ENCODE measurements at regions not wholly inside any gene's neighbourhood (a gene's known extent, or its start where the extent isn't known, plus 50 kb on each side); places are given as distances from the start of the nearest gene placed in this dataset.

DNA sequence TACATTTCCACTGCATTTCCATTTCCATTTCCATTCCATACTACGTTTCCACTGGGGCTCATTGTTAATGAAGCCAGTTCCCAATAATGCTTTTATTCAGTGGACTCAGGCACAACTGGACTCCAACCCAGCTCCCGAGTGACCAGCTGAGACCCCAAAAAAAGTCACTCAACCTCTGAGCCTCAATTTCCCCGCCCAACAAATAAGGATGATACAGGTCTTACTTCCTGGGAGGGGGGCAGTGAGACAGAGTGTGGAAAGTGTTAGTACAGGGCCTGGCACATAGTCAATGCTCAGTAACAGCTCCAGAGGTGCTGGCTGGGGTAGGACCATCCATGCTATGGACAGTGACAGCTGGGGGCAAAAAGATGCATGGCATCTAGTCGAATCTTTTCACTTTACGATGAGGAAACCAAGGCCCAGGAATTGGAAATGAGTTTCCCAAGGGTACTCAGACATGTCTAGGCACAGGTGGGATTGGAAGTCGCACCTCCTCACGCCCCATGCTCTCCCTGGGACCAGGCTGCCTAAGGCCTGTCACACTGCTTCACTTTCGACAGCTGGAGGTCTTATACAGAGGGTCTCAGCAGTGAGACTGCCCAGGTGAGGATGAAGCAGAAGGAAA, 226.5 kb downstream of the ANAPC1 start:
- intact Hi-C loops (cut with DNase I) = loop anchor here (5.0 kb wide), 1 partner anchor 35 kb away; no protein-coding TSS in a partner anchor
- no peak for DNase-seq (ENCODE audit: low spot score in 2 of 2)

DNA sequence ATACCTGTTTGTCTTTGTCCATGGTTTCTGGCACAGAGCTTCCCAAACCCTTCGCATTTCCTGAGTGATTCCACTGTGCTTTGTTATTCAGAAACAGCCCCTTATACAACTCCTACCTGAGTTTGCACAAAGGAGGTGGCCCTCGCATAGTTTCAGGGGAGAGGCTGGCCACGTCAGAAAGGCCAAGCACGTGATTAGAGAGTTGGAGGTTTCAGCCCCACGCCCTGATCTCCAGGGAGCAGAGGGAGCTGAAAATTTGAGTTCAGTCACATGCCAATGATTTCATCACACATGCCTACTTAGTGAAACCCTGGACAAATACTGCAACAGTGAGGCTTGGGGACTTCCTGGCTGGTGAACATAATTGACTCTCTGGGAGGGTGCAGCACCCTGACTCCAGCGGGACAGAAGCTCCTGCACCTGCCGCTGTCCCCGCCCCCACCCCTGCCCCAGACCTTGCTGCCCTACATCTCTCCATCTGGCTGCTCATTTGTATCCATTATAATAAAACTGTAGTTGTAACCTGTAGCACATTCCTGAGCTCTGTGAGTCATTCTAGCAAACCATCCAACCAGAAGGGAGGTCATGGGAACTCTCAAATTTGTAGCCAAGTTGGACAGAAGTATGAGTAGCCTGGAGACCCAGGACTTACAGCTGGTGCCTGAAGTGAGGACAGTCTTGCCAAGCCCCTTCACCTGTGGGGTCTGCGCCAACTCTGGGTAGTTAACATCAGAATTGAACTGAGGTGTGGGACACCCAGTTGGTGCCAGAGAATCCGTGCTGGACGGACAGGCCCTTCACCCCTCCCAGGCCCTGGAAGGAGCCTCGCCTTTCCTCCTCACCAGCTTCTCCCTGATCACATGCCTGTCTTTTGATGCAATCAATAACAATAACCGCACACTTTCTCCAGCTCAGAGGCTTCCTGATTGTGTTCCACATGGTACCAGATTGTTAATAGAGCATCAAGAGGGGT, 224.3 kb downstream of the ANAPC1 start:
- Histone ChIP-seq H3K4me1 (peaks cover 7 to 13% of the 10 kb centered on the region in 2 donors), H3K27me3 (no peaks in the 10 kb centered on the region), H3K36me3 (no peaks in the 10 kb centered on the region), H3K27ac (peak overlapping the region; percentile 73 to 92), H3K9me3 (no peaks in the 10 kb centered on the region), H3K4me3 (no peak overlapping the region)
- DNase-seq (ENCODE audit: low spot score in 2 of 2) = peak; percentile 39 to 88
- intact Hi-C loops (cut with DNase I) = loop anchor here (2.0 to 5.0 kb wide), 2 partner anchors 37 to 537 kb away; no protein-coding TSS in a partner anchor
- TF ChIP-seq CTCF (IDR thresholded peaks at IDR 0.05) = no peak

More for the DNA sequence above, 226.5 kb downstream of the ANAPC1 start:
- no peaks in the 10 kb centered on the region for H3K27me3 ChIP-seq
- H3K4me1 ChIP-seq = peaks cover 7 to 13% of the 10 kb centered on the region in 2 donors
- no peak overlapping the region for H3K27ac ChIP-seq
- no peaks in the 10 kb centered on the region for H3K36me3 ChIP-seq
- H3K9me3 ChIP-seq = no peaks in the 10 kb centered on the region
- TF ChIP-seq CTCF (IDR thresholded peaks at IDR 0.05) = no peak
- no peak overlapping the region for H3K4me3 ChIP-seq

DNA sequence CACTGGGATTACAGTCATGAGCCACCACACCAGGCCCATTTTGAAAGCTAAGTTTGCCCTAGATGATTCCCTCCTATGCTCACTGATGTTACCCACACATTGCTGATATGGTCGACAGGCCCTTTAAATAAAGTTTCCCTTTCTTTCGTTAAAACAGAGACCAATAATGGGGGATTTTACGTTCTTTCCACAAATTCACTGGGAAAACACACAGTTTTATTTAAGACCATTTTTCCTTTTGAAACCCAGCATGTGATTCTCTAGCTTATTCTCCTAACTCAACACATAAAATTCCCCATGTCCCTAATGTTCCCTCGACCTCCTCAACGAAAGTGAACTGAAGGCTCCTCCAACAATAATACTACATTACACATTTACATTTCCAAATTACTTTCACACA, 223.2 kb downstream of the ANAPC1 start:
- H3K9me3 ChIP-seq = no peaks in the 10 kb centered on the region
- no peaks in the 10 kb centered on the region for H3K36me3 ChIP-seq
- no peaks in the 10 kb centered on the region for H3K27me3 ChIP-seq
- H3K27ac ChIP-seq = peak overlapping the region; percentile 73 to 92
- no peak for TF ChIP-seq CTCF (IDR thresholded peaks at IDR 0.05)
- no peak for DNase-seq (ENCODE audit: low spot score in 2 of 2)
- no peak overlapping the region for H3K4me3 ChIP-seq
- peaks cover 7 to 13% of the 10 kb centered on the region in 2 donors for H3K4me1 ChIP-seq
- intact Hi-C loops (cut with DNase I) = no loop called here

DNA sequence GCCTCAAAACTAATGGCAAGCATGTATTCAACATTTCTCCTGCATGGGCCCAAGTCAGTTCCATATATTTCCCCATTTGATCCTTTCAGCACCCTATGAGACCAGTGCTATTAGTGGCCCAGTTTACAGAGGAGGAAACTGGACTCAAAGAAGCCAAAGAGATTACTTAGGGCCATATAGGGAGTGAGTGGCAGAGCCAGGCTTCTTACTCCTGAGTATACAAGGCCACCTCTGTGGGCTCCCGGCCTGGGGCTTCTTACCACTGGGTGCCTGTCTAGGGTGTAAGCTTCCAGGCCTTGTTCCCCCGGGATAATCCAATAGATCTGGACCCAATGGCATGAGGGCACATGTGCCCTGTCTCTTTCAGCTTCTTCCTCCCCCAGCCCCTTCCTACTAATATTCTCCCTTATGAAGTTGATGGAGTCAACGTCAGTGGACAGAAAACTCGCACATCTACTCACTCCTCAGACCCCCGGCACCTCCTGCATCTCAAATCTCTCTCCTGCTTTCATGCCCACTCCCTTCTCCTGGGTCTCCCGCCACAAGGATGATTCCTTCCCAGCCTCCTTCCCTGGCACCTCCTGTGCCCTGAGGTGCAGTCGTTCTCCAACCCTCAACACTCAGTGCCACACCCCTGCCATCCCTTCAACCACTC, 222.6 kb downstream of the ANAPC1 start:
- no peak for TF ChIP-seq CTCF (IDR thresholded peaks at IDR 0.05)
- no peak overlapping the region for H3K27ac ChIP-seq
- no peaks in the 10 kb centered on the region for H3K27me3 ChIP-seq
- intact Hi-C loops (cut with DNase I) = no loop called here
- no peaks in the 10 kb centered on the region for H3K9me3 ChIP-seq
- H3K36me3 ChIP-seq = no peaks in the 10 kb centered on the region
- peaks cover 7 to 13% of the 10 kb centered on the region in 2 donors for H3K4me1 ChIP-seq
- no peak for DNase-seq (ENCODE audit: low spot score in 2 of 2)
- H3K4me3 ChIP-seq = no peak overlapping the region

DNA sequence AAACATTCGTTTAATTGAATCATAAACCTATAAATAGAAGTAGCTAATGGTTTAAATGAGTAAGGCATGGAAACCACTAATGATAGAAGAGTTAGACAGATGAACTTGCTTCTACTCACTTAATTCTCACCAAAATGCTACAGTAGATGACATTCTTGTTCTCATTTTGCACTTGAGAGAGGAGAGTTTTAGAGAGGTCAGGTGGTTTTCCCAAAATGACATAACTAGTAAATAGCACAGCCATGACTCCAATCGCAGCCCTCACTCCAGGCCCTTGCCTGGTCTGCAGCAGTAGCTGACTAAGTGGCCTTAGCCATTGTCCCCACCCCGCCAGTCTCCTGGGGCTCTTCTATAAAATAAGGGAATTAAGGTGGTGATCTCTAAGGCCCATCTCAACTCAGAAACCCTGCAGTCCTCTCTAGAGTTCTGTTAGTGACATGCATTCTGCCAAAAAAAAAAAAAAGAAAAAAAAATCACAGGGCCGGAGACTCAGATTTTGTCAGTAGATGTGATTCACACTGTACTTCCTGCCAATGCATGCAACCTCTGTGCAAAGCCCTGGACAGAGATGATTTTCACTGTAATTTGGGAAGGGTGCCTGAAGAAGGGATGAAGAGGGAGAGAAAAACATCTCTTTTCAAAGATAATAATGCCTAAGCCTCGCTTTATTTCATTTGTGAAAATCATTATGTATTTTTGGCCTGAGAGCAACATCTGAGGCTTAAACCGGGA, 221.8 kb downstream of the ANAPC1 start:
- Histone ChIP-seq H3K9me3 (no peaks in the 10 kb centered on the region), H3K4me1 (peaks cover 7 to 13% of the 10 kb centered on the region in 2 donors), H3K4me3 (no peak overlapping the region), H3K36me3 (no peaks in the 10 kb centered on the region), H3K27me3 (no peaks in the 10 kb centered on the region), H3K27ac (no peak overlapping the region)
- TF ChIP-seq CTCF (IDR thresholded peaks at IDR 0.05) = no peak
- DNase-seq (ENCODE audit: low spot score in 2 of 2) = no peak
- intact Hi-C loops (cut with DNase I) = no loop called here

Data from ascending aorta (tissue), 2 donors.